ENCODE measurements at regions not wholly inside any gene's neighbourhood (a gene's known extent, or its start where the extent isn't known, plus 50 kb on each side); places are given as distances from the start of the nearest gene placed in this dataset.
"Not testable (repeated sequence)": the region's sequence is repeated elsewhere in the genome, so short reads cannot be mapped to it uniquely, and the experiment has no call there.

DNA sequence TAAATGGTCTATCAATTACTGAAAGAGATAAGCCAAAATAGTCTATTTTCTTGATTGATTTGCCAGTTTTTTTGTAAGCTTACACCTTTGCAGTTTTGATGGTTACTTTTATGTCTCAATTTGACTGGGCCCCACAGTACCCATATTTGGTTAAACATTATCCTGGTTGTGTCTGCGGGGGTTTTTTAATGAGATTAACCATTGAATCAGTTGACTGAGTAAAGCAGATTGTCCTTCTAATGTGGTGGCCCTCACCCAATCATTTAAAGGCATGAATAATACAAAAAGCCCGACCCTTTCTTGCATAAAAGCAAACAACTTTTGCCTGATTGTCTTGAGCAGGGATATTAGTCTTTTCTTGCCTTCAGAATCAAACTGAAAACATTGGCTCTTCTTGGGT is 650.0 kb upstream of the RGS18 start:
- no peak overlapping the region for H3K56ac ChIP-seq (ENCODE audit: extremely low read depth, insufficient read depth, low read length)
- no peak overlapping the region for H3K4ac ChIP-seq (ENCODE audit: low read depth, low read length)
- H2AK5ac ChIP-seq (ENCODE audit: low read depth, low read length) = no peak overlapping the region
- no peak overlapping the region for H4K91ac ChIP-seq (ENCODE audit: insufficient read depth, low read depth, low read length)
- ChIA-PET POLR2A (ENCODE audit: unreplicated experiment) (no interaction called here), CTCF (no interaction called here)
- no peak overlapping the region for H2AFZ ChIP-seq (replicated peaks; ENCODE audit: low read length, poor library complexity)
- no peak overlapping the region for H2BK5ac ChIP-seq (ENCODE audit: low read depth, low read length, poor library complexity, severe bottlenecking)
- H3K9me1 ChIP-seq (ENCODE audit: insufficient read depth, low read length) = no peaks in the 10 kb centered on the region
- no peak overlapping the region for H4K8ac ChIP-seq (ENCODE audit: low read depth in 2 of 2, low read length in 2 of 2)
- no peaks in the 10 kb centered on the region for H3K27me3 ChIP-seq (ENCODE audit: control insufficient read depth, insufficient read depth, low read length)
- H3K18ac ChIP-seq (ENCODE audit: low read depth, low read length) = no peak overlapping the region
- intact Hi-C loops (cut with micrococcal nuclease) = no loop called here
- no peaks in the 10 kb centered on the region for H3K79me1 ChIP-seq (ENCODE audit: low read depth in 1 of 2, low read length in 2 of 2)
- no peak overlapping the region for H3K14ac ChIP-seq (replicated peaks; ENCODE audit: low read depth, low read length)
- H3K4me1 ChIP-seq (ENCODE audit: control insufficient read depth, insufficient read depth, low read length) = no peaks in the 10 kb centered on the region
- no peak overlapping the region for H2BK20ac ChIP-seq (ENCODE audit: low read depth, low read length)
- no peak overlapping the region for H4K5ac ChIP-seq (ENCODE audit: low read depth, low read length)
- no peak for DNase-seq
- H3K36me3 ChIP-seq (ENCODE audit: control insufficient read depth, insufficient read depth, low read length) = no peaks in the 10 kb centered on the region
- no peak overlapping the region for H3K4me3 ChIP-seq (ENCODE audit: insufficient read depth, low read depth, low read length)
- no peak overlapping the region for H3K4me2 ChIP-seq (ENCODE audit: low read depth, low read length)
- no peak for ATAC-seq (ENCODE audit: low read depth)
- no peak overlapping the region for H2BK120ac ChIP-seq (ENCODE audit: low read depth, low read length)
- dilution Hi-C loops (cut with HindIII; ENCODE audit: low sequenced_read_pairs, unreplicated experiment) = no loop called here
- in situ Hi-C loops (cut with MboI; ENCODE audit: low sequenced_read_pairs) = no loop called here
- no peak overlapping the region for H2BK15ac ChIP-seq (ENCODE audit: low read depth, low read length)
- no peaks in the 10 kb centered on the region for H3K9me3 ChIP-seq (ENCODE audit: control insufficient read depth, insufficient read depth, low read length)
- H3K27ac ChIP-seq (ENCODE audit: insufficient read depth, low read length) = no peak overlapping the region
- no peak overlapping the region for H3K9ac ChIP-seq (ENCODE audit: low read depth, low read length)
- no peaks in the 10 kb centered on the region for H4K20me1 ChIP-seq (ENCODE audit: insufficient read depth, low read length)
- no CpG with 5 or more reads among the region's 2 CpGs for WGBS, 2 experiments (ENCODE audit: extremely low coverage in 2 of 2, insufficient read length in 1 of 2)
- BruUV-seq (replicated peaks) = no TSS peak
- no peak overlapping the region for H2AK9ac ChIP-seq (replicated peaks; ENCODE audit: low read depth, low read length, poor library complexity)
- no peak for TF ChIP-seq CHD1 (IDR thresholded peaks at IDR 0.05; ENCODE audit: low read depth, low read length)
- TF ChIP-seq RAD21 (IDR thresholded peaks at IDR 0.05; ENCODE audit: low read length) = no peak
- TF ChIP-seq MAFK (IDR thresholded peaks at IDR 0.05; ENCODE audit: low read depth, low read length) = no peak
- TF ChIP-seq CEBPB (IDR thresholded peaks at IDR 0.05; ENCODE audit: low read depth, low read length) = no peak
- TF ChIP-seq POLR2A (IDR thresholded peaks at IDR 0.05; ENCODE audit: low read depth, low read length) = no peak
- TF ChIP-seq, protein P1, sequence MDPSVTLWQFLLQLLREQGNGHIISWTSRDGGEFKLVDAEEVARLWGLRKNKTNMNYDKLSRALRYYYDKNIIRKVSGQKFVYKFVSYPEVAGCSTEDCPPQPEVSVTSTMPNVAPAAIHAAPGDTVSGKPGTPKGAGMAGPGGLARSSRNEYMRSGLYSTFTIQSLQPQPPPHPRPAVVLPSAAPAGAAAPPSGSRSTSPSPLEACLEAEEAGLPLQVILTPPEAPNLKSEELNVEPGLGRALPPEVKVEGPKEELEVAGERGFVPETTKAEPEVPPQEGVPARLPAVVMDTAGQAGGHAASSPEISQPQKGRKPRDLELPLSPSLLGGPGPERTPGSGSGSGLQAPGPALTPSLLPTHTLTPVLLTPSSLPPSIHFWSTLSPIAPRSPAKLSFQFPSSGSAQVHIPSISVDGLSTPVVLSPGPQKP (IDR thresholded peaks at IDR 0.05; ENCODE audit: borderline replicate concordance, low read depth, low read length) = no peak
- no peak overlapping the region for H3K23ac ChIP-seq (ENCODE audit: low read depth, low read length)

DNA sequence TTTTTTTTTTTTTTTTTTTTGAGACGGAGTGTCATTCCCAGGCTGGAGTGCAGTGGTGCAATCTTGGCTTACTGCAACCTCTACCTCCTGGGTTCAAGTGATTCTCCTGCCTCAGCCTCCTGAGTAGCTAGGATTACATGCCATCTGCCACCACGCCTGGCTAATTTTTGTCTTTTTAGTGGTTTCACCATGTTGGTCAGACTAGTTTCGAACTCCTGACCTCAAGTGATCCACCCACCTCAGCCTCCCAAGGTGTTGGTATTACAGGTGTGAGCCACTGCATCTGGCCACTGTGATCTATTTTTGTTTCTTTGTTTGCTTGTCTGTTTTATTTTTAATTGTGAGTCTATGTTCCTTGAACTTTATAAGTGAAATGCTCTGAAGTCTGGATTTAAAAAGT is 646.8 kb upstream of the RGS18 start:
- H3K9ac ChIP-seq (ENCODE audit: low read depth, low read length); BruUV-seq (replicated peaks); H3K9me3 ChIP-seq (ENCODE audit: control insufficient read depth, insufficient read depth, low read length); in situ Hi-C loops (cut with MboI; ENCODE audit: low sequenced_read_pairs); intact Hi-C loops (cut with micrococcal nuclease); POLR2A ChIA-PET (ENCODE audit: unreplicated experiment); H3K27ac ChIP-seq (ENCODE audit: insufficient read depth, low read length); H3K79me1 ChIP-seq (ENCODE audit: low read depth in 1 of 2, low read length in 2 of 2); H2BK15ac ChIP-seq (ENCODE audit: low read depth, low read length); H2BK20ac ChIP-seq (ENCODE audit: low read depth, low read length); H3K56ac ChIP-seq (ENCODE audit: extremely low read depth, insufficient read depth, low read length); DNase-seq; H2BK5ac ChIP-seq (ENCODE audit: low read depth, low read length, poor library complexity, severe bottlenecking); H3K4me1 ChIP-seq (ENCODE audit: control insufficient read depth, insufficient read depth, low read length); H3K4me3 ChIP-seq (ENCODE audit: insufficient read depth, low read depth, low read length); H2AFZ ChIP-seq (replicated peaks; ENCODE audit: low read length, poor library complexity); H4K5ac ChIP-seq (ENCODE audit: low read depth, low read length); H3K36me3 ChIP-seq (ENCODE audit: control insufficient read depth, insufficient read depth, low read length); CTCF ChIA-PET; H3K27me3 ChIP-seq (ENCODE audit: control insufficient read depth, insufficient read depth, low read length); H3K23ac ChIP-seq (ENCODE audit: low read depth, low read length); H4K20me1 ChIP-seq (ENCODE audit: insufficient read depth, low read length); H3K4ac ChIP-seq (ENCODE audit: low read depth, low read length); ATAC-seq (ENCODE audit: low read depth); H3K18ac ChIP-seq (ENCODE audit: low read depth, low read length); H2AK5ac ChIP-seq (ENCODE audit: low read depth, low read length); H2AK9ac ChIP-seq (replicated peaks; ENCODE audit: low read depth, low read length, poor library complexity); H2BK120ac ChIP-seq (ENCODE audit: low read depth, low read length); H3K4me2 ChIP-seq (ENCODE audit: low read depth, low read length); H3K14ac ChIP-seq (replicated peaks; ENCODE audit: low read depth, low read length); dilution Hi-C loops (cut with HindIII; ENCODE audit: low sequenced_read_pairs, unreplicated experiment); H3K9me1 ChIP-seq (ENCODE audit: insufficient read depth, low read length); H4K8ac ChIP-seq (ENCODE audit: low read depth in 2 of 2, low read length in 2 of 2); H4K91ac ChIP-seq (ENCODE audit: insufficient read depth, low read depth, low read length): not testable (repeated sequence)
- WGBS, 2 experiments (ENCODE audit: extremely low coverage in 2 of 2, insufficient read length in 1 of 2) = no CpG with 5 or more reads among the region's 3 CpGs

All from IMR-90 (cell line).